Neural cell (in vitro differentiated cells): ENCODE measurements at regions not wholly inside any gene's neighbourhood (a gene's known extent, or its start where the extent isn't known, plus 50 kb on each side); places are given as distances from the start of the nearest gene placed in this dataset.

Source experiments
- EP300 ChIP-seq: fragments of 450-650 bp; conservative IDR thresholded peaks from 2 replicates; pipeline ENCODE4 v1.6.1; 2014; ENCODE audit warnings: antibody characterized with exemption, mild to moderate bottlenecking, moderate library complexity; ENCODE audit not compliant: poor library complexity, severe bottlenecking
- EZH2 ChIP-seq: fragments of 200-600, 300-800 bp; shearing (Covaris generic), sonication (generic); IDR thresholded peaks from 2 replicates; pipeline ENCODE4 v1.6.1; 2014; ENCODE audit warnings: antibody characterized with exemption, low read length, borderline replicate concordance, mild to moderate bottlenecking; ENCODE audit not compliant: insufficient read depth, poor library complexity, severe bottlenecking
- POLR2AphosphoS5 ChIP-seq: IDR thresholded peaks from 2 replicates; pipeline ENCODE4 v1.6.1; 2012
- RAD21 ChIP-seq: fragments of 450-650 bp; conservative IDR thresholded peaks from 2 replicates; pipeline ENCODE4 v1.6.1; 2014; ENCODE audit warnings: antibody characterized with exemption, mild to moderate bottlenecking, moderate library complexity
- TAF1 ChIP-seq: IDR thresholded peaks from 2 replicates; pipeline ENCODE4 v1.6.1; 2012; ENCODE audit warnings: low read depth
- TF ChIP-seq, protein P1 (sequence below): fragments of 450-650 bp; IDR thresholded peaks from 2 replicates; pipeline ENCODE4 v1.5.1; 2014; ENCODE audit warnings: antibody characterized with exemption, mild to moderate bottlenecking, moderate library complexity; ENCODE audit not compliant: poor library complexity, severe bottlenecking
- TF ChIP-seq, protein P2 (sequence below): IDR thresholded peaks from 2 replicates; pipeline ENCODE4 v1.6.1; 2012; ENCODE audit warnings: borderline replicate concordance

DNA sequence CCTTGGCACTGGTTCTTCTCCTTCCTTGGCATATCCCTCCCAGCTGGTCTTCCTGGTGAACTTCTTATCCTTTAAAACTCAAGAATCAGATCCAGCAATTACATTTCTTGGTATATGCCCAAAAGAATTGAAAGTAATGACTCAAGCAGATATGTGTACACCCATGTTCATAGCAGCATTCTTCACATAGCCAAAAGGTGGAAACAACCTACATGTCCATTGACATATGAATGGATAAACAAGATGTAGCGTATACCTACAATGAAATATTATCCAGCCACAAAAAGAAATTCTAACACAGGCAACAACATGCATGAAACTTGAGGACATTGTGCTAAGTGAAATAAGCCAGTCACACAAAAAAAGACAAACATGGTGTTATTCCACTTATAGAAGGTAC, 103.7 kb upstream of the NT5E start:
- TF ChIP-seq, protein P1, sequence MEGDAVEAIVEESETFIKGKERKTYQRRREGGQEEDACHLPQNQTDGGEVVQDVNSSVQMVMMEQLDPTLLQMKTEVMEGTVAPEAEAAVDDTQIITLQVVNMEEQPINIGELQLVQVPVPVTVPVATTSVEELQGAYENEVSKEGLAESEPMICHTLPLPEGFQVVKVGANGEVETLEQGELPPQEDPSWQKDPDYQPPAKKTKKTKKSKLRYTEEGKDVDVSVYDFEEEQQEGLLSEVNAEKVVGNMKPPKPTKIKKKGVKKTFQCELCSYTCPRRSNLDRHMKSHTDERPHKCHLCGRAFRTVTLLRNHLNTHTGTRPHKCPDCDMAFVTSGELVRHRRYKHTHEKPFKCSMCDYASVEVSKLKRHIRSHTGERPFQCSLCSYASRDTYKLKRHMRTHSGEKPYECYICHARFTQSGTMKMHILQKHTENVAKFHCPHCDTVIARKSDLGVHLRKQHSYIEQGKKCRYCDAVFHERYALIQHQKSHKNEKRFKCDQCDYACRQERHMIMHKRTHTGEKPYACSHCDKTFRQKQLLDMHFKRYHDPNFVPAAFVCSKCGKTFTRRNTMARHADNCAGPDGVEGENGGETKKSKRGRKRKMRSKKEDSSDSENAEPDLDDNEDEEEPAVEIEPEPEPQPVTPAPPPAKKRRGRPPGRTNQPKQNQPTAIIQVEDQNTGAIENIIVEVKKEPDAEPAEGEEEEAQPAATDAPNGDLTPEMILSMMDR: no peak
- no peak for TF ChIP-seq EP300
- no peak for TF ChIP-seq POLR2AphosphoS5
- no peak for TF ChIP-seq TAF1
- TF ChIP-seq RAD21: no peak
- TF ChIP-seq, protein P2, sequence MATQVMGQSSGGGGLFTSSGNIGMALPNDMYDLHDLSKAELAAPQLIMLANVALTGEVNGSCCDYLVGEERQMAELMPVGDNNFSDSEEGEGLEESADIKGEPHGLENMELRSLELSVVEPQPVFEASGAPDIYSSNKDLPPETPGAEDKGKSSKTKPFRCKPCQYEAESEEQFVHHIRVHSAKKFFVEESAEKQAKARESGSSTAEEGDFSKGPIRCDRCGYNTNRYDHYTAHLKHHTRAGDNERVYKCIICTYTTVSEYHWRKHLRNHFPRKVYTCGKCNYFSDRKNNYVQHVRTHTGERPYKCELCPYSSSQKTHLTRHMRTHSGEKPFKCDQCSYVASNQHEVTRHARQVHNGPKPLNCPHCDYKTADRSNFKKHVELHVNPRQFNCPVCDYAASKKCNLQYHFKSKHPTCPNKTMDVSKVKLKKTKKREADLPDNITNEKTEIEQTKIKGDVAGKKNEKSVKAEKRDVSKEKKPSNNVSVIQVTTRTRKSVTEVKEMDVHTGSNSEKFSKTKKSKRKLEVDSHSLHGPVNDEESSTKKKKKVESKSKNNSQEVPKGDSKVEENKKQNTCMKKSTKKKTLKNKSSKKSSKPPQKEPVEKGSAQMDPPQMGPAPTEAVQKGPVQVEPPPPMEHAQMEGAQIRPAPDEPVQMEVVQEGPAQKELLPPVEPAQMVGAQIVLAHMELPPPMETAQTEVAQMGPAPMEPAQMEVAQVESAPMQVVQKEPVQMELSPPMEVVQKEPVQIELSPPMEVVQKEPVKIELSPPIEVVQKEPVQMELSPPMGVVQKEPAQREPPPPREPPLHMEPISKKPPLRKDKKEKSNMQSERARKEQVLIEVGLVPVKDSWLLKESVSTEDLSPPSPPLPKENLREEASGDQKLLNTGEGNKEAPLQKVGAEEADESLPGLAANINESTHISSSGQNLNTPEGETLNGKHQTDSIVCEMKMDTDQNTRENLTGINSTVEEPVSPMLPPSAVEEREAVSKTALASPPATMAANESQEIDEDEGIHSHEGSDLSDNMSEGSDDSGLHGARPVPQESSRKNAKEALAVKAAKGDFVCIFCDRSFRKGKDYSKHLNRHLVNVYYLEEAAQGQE: no peak
- TF ChIP-seq EZH2: no peak
